OCI-LY1 (cell line): ENCODE measurements at regions not wholly inside any gene's neighbourhood (a gene's known extent, or its start where the extent isn't known, plus 50 kb on each side); places are given as distances from the start of the nearest gene placed in this dataset.

Experiments
- CTCF ChIP-seq: fragments of 200-600 bp; sonication (generic), shearing (Covaris generic); IDR thresholded peaks from 2 replicates; pipeline ENCODE4 v1.5.1; 2017; ENCODE audit warnings: mild to moderate bottlenecking, antibody characterized with exemption, low read length, moderate library complexity, mixed read lengths
- EZH2 ChIP-seq: fragments of 200-600 bp; sonication (generic), shearing (Covaris generic); IDR thresholded peaks from 2 replicates; pipeline ENCODE4 v1.8.0; 2017; ENCODE audit warnings: borderline replicate concordance, mixed run types, mild to moderate bottlenecking, antibody characterized with exemption, low read length, moderate library complexity, mixed read lengths

- TF ChIP-seq CTCF (no peak), EZH2 (no peak)
Observed at GRCh38 chr1:95622609-95623008, 388.6 kb downstream of the RWDD3 start.
